GM12872 (cell line): ENCODE measurements at regions not wholly inside any gene's neighbourhood (a gene's known extent, or its start where the extent isn't known, plus 50 kb on each side); places are given as distances from the start of the nearest gene placed in this dataset.

Experiments used
- CTCF ChIP-seq: IDR thresholded peaks from 3 replicates; pipeline ENCODE4 v1.5.1; 2011; ENCODE audit warnings: low read depth, mild to moderate bottlenecking, low read length, moderate library complexity; ENCODE audit not compliant: insufficient read depth

GRCh38 chr2:236688563-236689392 is 119.2 kb downstream of the ACKR3 start:
- TF ChIP-seq CTCF = no peak

DNA sequence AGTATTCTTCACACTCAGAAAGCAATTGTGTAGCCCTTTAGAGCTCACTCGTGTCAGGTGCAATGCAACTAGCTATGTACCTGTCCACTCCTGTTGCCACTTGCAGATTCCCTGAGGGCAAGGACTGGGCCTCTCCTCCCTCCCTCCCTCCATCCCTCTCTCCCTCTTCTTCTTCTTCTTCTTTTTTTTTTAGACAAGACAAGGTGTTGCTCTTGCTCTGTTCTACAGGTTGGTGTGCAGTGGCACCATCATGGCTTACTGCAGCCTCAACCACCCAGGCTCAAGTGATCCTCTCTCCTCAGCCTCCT is 119.7 kb downstream of the ACKR3 start:
- no peak for TF ChIP-seq CTCF

GRCh38 chr2:236689981-236690380 is 120.4 kb downstream of the ACKR3 start:
- TF ChIP-seq CTCF = no peak

DNA sequence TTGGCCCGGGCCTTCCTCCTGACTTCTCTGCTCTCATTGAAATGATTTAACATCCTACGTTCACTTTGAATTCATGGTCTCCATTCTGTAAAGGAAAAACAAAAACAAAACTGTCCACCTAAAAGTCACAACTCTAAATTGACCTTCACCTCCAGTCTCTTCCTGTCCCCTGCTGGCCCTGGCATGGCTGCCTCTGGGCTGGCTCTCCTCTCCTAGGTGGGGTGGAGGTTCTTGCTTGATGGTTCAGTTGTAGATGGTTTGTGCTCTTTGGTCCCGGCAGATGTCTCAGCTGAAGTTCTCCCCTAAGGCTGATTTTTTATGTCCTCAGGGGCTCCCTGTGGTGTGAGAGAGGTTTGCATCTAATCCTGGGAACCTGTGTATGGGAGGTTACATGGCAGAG is 121.1 kb downstream of the ACKR3 start:
- no peak for TF ChIP-seq CTCF

DNA sequence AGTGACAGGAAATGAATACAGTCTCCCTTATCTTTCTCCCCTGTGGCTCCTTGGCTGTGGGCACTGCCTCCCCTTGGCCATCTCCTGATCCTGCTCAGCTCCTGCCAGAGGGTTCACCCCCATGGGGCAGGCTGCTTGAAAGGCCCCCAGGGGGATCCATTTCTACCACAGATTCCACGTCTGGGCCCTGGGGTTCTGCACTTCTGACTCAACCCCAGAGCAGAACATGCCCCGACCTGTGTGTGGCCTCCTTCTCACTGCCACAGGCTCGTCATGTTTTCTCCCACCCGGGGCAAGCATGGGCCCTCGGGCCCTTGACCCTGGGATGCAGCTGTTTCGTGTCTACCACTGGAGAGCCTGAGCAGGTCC is 122.2 kb downstream of the ACKR3 start:
- TF ChIP-seq CTCF = no peak

- no peak for TF ChIP-seq CTCF
These were observed 123.3 kb downstream of the ACKR3 start for GRCh38 chr2:236692937-236693336.

DNA sequence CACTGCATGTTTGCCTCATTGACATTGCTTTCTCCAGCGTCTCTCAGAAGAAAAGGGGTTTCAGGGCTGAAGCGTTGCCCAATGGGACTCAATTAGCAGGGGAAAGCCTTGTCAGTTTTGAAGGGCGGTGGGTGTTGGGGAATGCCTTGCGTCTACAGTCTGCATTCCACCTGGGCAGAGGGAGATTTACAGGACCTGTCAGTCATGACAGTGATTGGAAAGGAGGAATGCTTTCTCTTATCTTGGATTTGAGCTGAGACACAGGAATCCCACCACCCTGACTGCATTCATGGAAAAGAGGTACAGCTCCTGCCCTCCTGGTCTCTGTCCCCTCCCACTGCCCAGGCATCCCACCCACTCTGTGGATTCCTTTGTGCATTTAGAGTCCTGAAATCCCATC is 123.9 kb downstream of the ACKR3 start:
- TF ChIP-seq CTCF = no peak
